ENCODE measurements at regions not wholly inside any gene's neighbourhood (a gene's known extent, or its start where the extent isn't known, plus 50 kb on each side); places are given as distances from the start of the nearest gene placed in this dataset.

- no peak for DNase-seq
- Mint-ChIP-seq H3K27ac (no peak overlapping the region), H3K27me3 (peaks cover 2% of the 10 kb centered on the region), H3K4me1 (no peaks in the 10 kb centered on the region), H3K4me3 (no peak overlapping the region), H3K36me3 (ENCODE audit: low read depth) (no peaks in the 10 kb centered on the region), H3K9me3 (peaks cover under 1% of the 10 kb centered on the region)
- ChIA-PET CTCF (no interaction called here), POLR2A (no interaction called here)
- no peak for ATAC-seq (ENCODE audit: low read depth)
- no peak for TF ChIP-seq CTCF (IDR thresholded peaks at IDR 0.05)
- intact Hi-C loops (cut with micrococcal nuclease): no loop called here
Measured at GRCh38 chr16:54347961-54348360, 61.4 kb upstream of the IRX3 start.

DNA sequence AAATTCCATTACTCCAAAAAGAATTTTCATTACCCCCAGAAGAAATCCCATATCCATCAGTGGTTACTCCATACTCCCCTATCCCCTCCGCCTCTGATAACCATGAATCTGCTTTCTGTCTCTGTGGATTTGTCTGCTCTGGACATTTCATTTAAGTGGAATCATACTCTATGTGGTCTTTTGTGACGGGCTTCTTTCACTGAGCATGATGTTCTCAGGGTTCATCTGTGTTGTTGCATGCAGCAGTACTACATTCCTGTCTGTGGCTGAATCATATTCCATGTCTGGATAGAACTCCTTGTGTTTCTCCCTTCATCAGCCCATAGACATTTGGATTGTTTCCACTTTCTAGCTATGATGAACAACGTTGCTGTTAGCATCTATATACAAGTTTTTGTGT lies 59.5 kb upstream of the IRX3 start:
- no peak for TF ChIP-seq CTCF (IDR thresholded peaks at IDR 0.05)
- no peak for ATAC-seq (ENCODE audit: low read depth)
- Mint-ChIP-seq H3K27ac (no peak overlapping the region), H3K4me3 (no peak overlapping the region), H3K27me3 (no peaks in the 10 kb centered on the region), H3K36me3 (ENCODE audit: low read depth) (no peaks in the 10 kb centered on the region), H3K4me1 (no peaks in the 10 kb centered on the region), H3K9me3 (no peaks in the 10 kb centered on the region)
- ChIA-PET POLR2A (no interaction called here), CTCF (no interaction called here)
- DNase-seq: no peak
- intact Hi-C loops (cut with micrococcal nuclease): no loop called here

GRCh38 chr16:54344646-54345630 lies 58.4 kb upstream of the IRX3 start:
- DNase-seq: no peak
- Mint-ChIP-seq H3K9me3 (no peaks in the 10 kb centered on the region), H3K4me3 (no peak overlapping the region), H3K36me3 (ENCODE audit: low read depth) (no peaks in the 10 kb centered on the region), H3K27ac (no peak overlapping the region), H3K4me1 (no peaks in the 10 kb centered on the region), H3K27me3 (no peaks in the 10 kb centered on the region)
- no peak for TF ChIP-seq CTCF (IDR thresholded peaks at IDR 0.05)
- intact Hi-C loops (cut with micrococcal nuclease): no loop called here
- ATAC-seq (ENCODE audit: low read depth): no peak
- ChIA-PET POLR2A (no interaction called here), CTCF (no interaction called here)

DNA sequence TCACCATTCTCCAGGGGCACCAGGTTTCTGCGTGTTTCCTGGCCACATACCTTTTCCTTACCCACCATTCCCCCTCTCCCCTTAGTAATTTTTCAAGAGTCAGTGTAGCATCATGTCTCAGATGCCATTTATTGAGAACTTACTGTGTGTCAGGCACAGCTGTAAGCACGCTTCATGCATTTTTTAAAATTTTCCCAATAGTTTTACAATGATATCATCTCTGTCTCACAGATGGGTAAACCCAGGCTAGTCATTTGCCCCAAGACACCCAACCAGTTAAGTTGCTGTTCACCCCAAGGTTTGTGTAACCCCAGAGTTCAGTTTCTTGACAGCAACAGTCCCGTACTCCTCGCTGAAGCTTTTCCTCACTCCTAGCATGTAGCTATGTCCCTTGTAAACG lies 56.4 kb upstream of the IRX3 start:
- CTCF ChIA-PET: no interaction called here
- Mint-ChIP-seq H3K27me3 (no peaks in the 10 kb centered on the region), H3K9me3 (no peaks in the 10 kb centered on the region)

More for the DNA sequence above, 56.4 kb upstream of the IRX3 start:
- Mint-ChIP-seq H3K4me1 (no peaks in the 10 kb centered on the region), H3K4me3 (no peak overlapping the region), H3K27ac (no peak overlapping the region), H3K36me3 (ENCODE audit: low read depth) (no peaks in the 10 kb centered on the region)
- DNase-seq: no peak
- intact Hi-C loops (cut with micrococcal nuclease): no loop called here
- ATAC-seq (ENCODE audit: low read depth): no peak
- POLR2A ChIA-PET: no interaction called here
- TF ChIP-seq CTCF (IDR thresholded peaks at IDR 0.05): no peak

All from activated B cell treated with CpG ODN at 0.5 μM for 24 hours (primary cell).